Large intestine (tissue), 3 donors: ENCODE measurements at regions not wholly inside any gene's neighbourhood (a gene's known extent, or its start where the extent isn't known, plus 50 kb on each side); places are given as distances from the start of the nearest gene placed in this dataset.

Experiments used
- DNase-seq, 2 donors: peaks; one replicate each; pipeline versions ENCODE4 v3.0.0 to v3.0.0-alpha.2; 2013
- H3K27ac ChIP-seq: one replicate; pipeline ENCODE4 v1.5.1; 2013; ENCODE audit warnings: low read length
- H3K27me3 ChIP-seq: 2 replicates; pipeline ENCODE4 v1.6.1; 2013; ENCODE audit warnings: low read length; ENCODE audit not compliant: control insufficient read depth, insufficient read depth
- H3K36me3 ChIP-seq: 2 replicates; pipeline ENCODE4 v1.6.1; 2013; ENCODE audit warnings: low read length; ENCODE audit not compliant: control insufficient read depth, insufficient read depth
- H3K4me1 ChIP-seq: one replicate; pipeline ENCODE4 v1.6.1; 2013; ENCODE audit warnings: low read length; ENCODE audit not compliant: control insufficient read depth, insufficient read depth
- H3K4me3 ChIP-seq: one replicate; pipeline ENCODE4 v1.5.1; 2013; ENCODE audit warnings: low read length
- H3K9me3 ChIP-seq: one replicate; pipeline ENCODE4 v1.6.1; 2013; ENCODE audit warnings: mild to moderate bottlenecking, low read depth, low read length, moderate library complexity; ENCODE audit not compliant: control insufficient read depth
- WGBS: methylation state at CpG from one replicate; pipeline ENCODE4 v1.1.5; 2013; ENCODE audit warnings: low lambda C conversion rate; ENCODE audit not compliant: insufficient coverage; 5-methylcytosine and 5-hydroxymethylcytosine counted together

GRCh38 chr6:132907231-132907630 lies 92.9 kb downstream of the RPS12 start:
- Histone ChIP-seq H3K36me3 (no peaks in the 10 kb centered on the region), H3K4me1 (no peaks in the 10 kb centered on the region), H3K9me3 (no peaks in the 10 kb centered on the region), H3K27me3 (no peaks in the 10 kb centered on the region), H3K27ac (no peak overlapping the region), H3K4me3 (no peak overlapping the region)
- DNase-seq, result no peak
- 80% methylated on average over 1 of the region's 1 CpG for WGBS

GRCh38 chr6:132907914-132908313 lies 93.5 kb downstream of the RPS12 start:
- Histone ChIP-seq H3K4me1 (no peaks in the 10 kb centered on the region), H3K9me3 (no peaks in the 10 kb centered on the region), H3K36me3 (no peaks in the 10 kb centered on the region), H3K27me3 (no peaks in the 10 kb centered on the region), H3K4me3 (no peak overlapping the region), H3K27ac (no peak overlapping the region)
- no peak for DNase-seq
- 89% methylated on average over 3 of the region's 7 CpGs for WGBS

- Histone ChIP-seq H3K36me3 (no peaks in the 10 kb centered on the region), H3K9me3 (no peaks in the 10 kb centered on the region), H3K27ac (no peak overlapping the region), H3K4me1 (no peaks in the 10 kb centered on the region), H3K4me3 (no peak overlapping the region), H3K27me3 (no peaks in the 10 kb centered on the region)
- DNase-seq, result no peak
- 22% methylated on average over 1 of the region's 1 CpG for WGBS
Measured at GRCh38 chr6:132909742-132910141, 95.4 kb downstream of the RPS12 start.

GRCh38 chr6:132910759-132911158 lies 96.4 kb downstream of the RPS12 start:
- no peak for DNase-seq
- no peaks in the 10 kb centered on the region for H3K27me3 ChIP-seq
- H3K9me3 ChIP-seq, result no peaks in the 10 kb centered on the region
- no peaks in the 10 kb centered on the region for H3K36me3 ChIP-seq
- no peaks in the 10 kb centered on the region for H3K4me1 ChIP-seq
- no peak overlapping the region for H3K27ac ChIP-seq
- 40% methylated on average over 2 of the region's 2 CpGs for WGBS
- no peak overlapping the region for H3K4me3 ChIP-seq

GRCh38 chr6:132919045-132919860 lies 104.9 kb downstream of the RPS12 start:
- Histone ChIP-seq H3K27me3 (no peaks in the 10 kb centered on the region), H3K4me1 (no peaks in the 10 kb centered on the region), H3K36me3 (no peaks in the 10 kb centered on the region), H3K9me3 (no peaks in the 10 kb centered on the region), H3K4me3 (no peak overlapping the region), H3K27ac (no peak overlapping the region)
- peak; percentile 12 to 32 for DNase-seq
- WGBS, result no CpG with 5 or more reads among the region's 4 CpGs

GRCh38 chr6:132927713-132928112 lies 113.3 kb downstream of the RPS12 start:
- DNase-seq, result no peak
- Histone ChIP-seq H3K4me1 (no peaks in the 10 kb centered on the region), H3K4me3 (no peak overlapping the region), H3K9me3 (no peaks in the 10 kb centered on the region), H3K36me3 (no peaks in the 10 kb centered on the region), H3K27me3 (no peaks in the 10 kb centered on the region), H3K27ac (no peak overlapping the region)
- WGBS, result no CpG with 5 or more reads among the region's 4 CpGs

GRCh38 chr6:132929141-132929540 lies 114.8 kb downstream of the RPS12 start:
- Histone ChIP-seq H3K27ac (no peak overlapping the region), H3K27me3 (no peaks in the 10 kb centered on the region), H3K4me1 (no peaks in the 10 kb centered on the region), H3K9me3 (no peaks in the 10 kb centered on the region), H3K36me3 (no peaks in the 10 kb centered on the region), H3K4me3 (no peak overlapping the region)
- 100% methylated on average over 2 of the region's 4 CpGs for WGBS
- no peak for DNase-seq

GRCh38 chr6:132931313-132931712 lies 116.9 kb downstream of the RPS12 start:
- H3K4me1 ChIP-seq, result no peaks in the 10 kb centered on the region
- H3K4me3 ChIP-seq, result no peak overlapping the region
- DNase-seq, result no peak
- H3K36me3 ChIP-seq, result no peaks in the 10 kb centered on the region
- H3K27ac ChIP-seq, result no peak overlapping the region
- no peaks in the 10 kb centered on the region for H3K9me3 ChIP-seq
- no peaks in the 10 kb centered on the region for H3K27me3 ChIP-seq
- WGBS, result 87% methylated on average over 4 of the region's 6 CpGs

- no CpG with 5 or more reads among the region's 5 CpGs for WGBS
- no peak for DNase-seq
Measured at GRCh38 chr6:132931936-132932514, 117.7 kb downstream of the RPS12 start.

GRCh38 chr6:132932588-132932987 lies 118.2 kb downstream of the RPS12 start:
- H3K27ac ChIP-seq, result no peak overlapping the region
- no peak for DNase-seq
- no peaks in the 10 kb centered on the region for H3K36me3 ChIP-seq
- no peak overlapping the region for H3K4me3 ChIP-seq
- no peaks in the 10 kb centered on the region for H3K27me3 ChIP-seq
- H3K9me3 ChIP-seq, result no peaks in the 10 kb centered on the region
- WGBS, result no CpG with 5 or more reads among the region's 9 CpGs
- H3K4me1 ChIP-seq, result no peaks in the 10 kb centered on the region

More at GRCh38 chr6:132931936-132932514, 117.7 kb downstream of the RPS12 start:
- Histone ChIP-seq H3K27me3 (no peaks in the 10 kb centered on the region), H3K4me1 (no peaks in the 10 kb centered on the region), H3K36me3 (no peaks in the 10 kb centered on the region), H3K4me3 (no peak overlapping the region), H3K9me3 (no peaks in the 10 kb centered on the region), H3K27ac (no peak overlapping the region)

GRCh38 chr6:132933090-132933489 lies 118.7 kb downstream of the RPS12 start:
- H3K36me3 ChIP-seq, result no peaks in the 10 kb centered on the region
- no peaks in the 10 kb centered on the region for H3K9me3 ChIP-seq
- H3K4me1 ChIP-seq, result no peaks in the 10 kb centered on the region
- WGBS, result 69% methylated on average over 5 of the region's 8 CpGs
- H3K27ac ChIP-seq, result no peak overlapping the region
- no peak for DNase-seq
- H3K4me3 ChIP-seq, result no peak overlapping the region
- no peaks in the 10 kb centered on the region for H3K27me3 ChIP-seq
